Activated T-cell treated with anti-CD3 and anti-CD28 coated beads for 4 hours (primary cell): ENCODE measurements at regions not wholly inside any gene's neighbourhood (a gene's known extent, or its start where the extent isn't known, plus 50 kb on each side); places are given as distances from the start of the nearest gene placed in this dataset.

Experiments used
- DNase-seq: peaks from one replicate; pipeline ENCODE4 v3.0.0-alpha.2; 2020

DNA sequence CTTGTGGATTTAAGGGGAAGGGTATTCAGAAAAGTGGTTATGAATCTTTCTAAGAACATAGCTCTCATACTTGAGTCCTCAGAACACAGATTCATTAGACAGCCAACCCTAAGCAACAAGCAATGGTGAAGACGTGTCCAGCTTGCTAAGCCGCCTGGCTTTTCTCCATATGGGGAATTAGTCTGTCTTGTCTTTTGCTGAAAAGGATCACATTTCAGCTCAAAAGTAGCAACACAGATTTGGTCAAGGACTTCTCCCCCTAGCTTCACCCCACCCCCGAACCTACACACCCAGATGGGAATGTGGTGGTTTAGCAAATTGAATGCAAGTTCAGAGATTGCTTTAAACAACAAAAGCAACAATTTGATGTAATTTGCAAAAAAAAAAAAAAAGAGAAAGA lies 103.3 kb upstream of the RASGEF1B start:
- no peak for DNase-seq

GRCh38 chr4:81573840-81574239 lies 102.1 kb upstream of the RASGEF1B start:
- DNase-seq: no peak

DNA sequence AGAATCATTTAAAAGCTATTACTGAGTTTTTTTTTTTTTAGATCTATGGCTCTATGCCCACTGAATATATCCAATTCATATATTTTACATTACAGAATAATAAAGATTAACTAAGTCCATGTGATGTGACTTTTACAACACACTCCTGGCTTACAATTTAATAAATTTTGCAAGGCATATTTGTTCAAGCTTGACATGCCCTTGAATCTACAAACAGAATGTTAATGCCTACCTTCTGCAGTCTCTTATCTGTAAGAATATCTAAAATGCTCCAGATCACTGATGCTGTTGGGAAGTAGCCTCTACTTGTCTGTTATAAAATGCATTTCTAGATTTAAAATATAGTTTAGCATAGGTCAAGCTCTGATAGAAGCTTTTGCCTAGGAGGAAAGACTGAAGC lies 100.7 kb upstream of the RASGEF1B start:
- DNase-seq: no peak

DNA sequence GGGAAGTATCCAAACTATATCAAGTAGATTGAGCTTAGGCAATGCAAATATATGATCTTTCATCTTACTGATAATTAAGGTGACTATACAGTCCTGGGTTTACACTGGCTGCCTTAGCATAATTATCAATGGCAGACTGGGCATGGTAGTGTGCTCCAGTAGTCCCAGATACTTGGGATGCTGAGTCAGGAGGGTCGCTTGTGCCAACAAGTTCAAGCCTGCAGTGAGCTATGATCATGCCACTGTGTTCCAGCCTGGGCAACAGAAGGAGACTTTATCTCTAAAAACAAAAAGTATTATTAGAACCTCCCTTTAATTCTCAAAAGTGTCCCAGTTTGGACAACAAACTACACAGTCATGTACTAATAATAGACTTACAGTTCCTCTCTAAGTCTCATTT lies 99.4 kb upstream of the RASGEF1B start:
- DNase-seq: no peak

DNA sequence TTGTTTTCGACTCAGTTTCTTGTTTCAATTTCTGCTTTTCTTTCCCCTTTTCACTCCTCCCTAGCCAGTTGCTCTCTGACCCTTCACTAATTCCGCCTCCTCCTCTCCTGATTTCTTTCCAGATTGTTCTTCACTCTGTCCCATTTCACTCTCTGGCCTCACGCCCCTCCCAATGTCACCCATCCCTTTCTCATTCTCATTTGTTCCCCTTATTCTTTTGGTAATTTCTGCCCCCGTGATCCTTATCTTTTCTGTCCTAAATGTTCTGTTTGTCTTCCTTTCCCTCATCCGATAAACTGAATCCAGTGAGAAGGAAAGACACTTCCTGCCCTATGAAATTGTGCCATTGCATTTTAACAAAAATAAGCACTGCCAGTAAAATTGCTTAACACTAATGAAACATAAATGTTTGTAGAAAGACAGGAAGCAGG lies 94.5 kb upstream of the RASGEF1B start:
- DNase-seq: no peak

GRCh38 chr4:81565142-81565870 lies 93.6 kb upstream of the RASGEF1B start:
- no peak for DNase-seq

GRCh38 chr4:81564025-81564424 lies 92.3 kb upstream of the RASGEF1B start:
- DNase-seq: no peak

DNA sequence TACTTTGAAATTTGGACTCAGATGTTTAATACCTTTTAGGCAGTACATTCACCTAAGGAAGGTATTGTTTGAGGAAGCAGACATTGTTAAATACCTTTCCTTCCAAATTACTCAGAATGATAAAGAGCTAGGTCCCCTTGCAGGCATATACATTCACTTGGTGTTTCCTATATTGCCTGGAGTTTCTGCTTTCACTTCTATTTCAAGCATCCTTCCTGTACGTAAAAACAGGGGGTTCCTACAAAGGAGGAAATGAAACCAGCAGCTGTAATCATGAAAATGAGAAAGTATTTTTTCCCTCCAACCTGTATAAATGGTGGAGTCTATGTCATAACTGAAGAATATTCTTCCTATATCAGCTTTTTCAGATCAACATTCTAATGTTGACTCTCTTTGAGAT lies 90.4 kb upstream of the RASGEF1B start:
- DNase-seq: no peak

GRCh38 chr4:81557306-81557705 lies 85.6 kb upstream of the RASGEF1B start:
- no peak for DNase-seq

GRCh38 chr4:81555489-81555888 lies 83.8 kb upstream of the RASGEF1B start:
- DNase-seq: no peak

DNA sequence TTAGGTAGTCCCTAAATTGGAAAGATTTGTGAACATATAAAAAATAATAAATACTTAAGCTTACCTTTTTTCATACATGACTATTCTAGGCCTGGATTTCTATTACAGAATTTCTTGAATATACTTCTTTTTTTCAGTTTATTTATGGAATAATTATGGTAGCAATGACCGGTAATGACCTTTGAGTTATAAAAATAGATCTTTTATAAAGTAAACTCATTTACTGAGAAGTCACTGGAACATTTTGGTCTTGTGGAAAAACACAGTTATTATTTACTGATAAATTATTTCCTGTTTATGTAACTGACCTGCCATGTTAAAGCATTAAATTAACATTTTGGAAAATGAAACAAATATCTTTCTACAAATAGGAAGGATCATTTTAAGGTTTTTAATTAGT lies 80.4 kb upstream of the RASGEF1B start:
- DNase-seq: no peak

DNA sequence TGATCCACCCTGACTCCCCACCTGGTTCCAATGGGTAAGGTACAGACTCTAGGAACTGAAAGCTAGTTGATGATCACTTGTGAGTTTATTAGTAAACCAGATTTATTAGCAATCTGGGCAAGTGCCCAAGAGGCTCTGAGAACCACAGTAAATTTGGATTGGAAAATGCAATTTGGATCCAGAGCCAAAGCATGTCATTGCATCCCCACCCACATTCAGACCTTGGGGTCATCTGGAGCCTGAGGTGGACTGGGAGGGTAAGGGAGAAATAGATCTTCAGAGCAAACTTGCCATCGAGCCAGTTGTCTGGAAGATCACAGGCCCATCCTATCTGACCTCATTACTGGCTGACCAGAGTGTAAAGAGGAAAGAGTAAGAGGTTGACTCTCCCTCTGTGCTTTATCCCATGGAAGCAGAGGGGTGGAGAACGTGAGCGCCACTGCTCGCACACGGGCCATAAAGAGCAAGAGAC lies 78.7 kb upstream of the RASGEF1B start:
- DNase-seq: no peak

DNA sequence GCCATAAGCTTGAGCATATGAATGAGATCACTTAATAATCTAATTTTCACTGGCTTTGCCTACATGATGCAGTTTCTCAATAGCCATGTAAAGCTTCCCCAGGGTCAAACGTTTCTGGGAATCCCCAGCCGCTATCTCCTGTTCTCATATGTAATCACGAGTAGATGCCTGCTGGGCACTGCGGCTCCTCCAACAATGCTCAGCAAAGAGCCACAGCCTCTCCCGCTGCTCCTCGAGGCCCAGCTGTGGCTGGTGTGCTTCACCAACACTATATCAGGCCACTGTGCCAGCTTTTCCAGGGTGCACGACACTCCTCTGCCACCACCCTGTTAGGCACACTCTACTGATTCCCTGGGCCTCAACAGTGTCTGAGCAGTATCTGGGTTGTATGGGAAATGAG lies 78.3 kb upstream of the RASGEF1B start:
- no peak for DNase-seq

DNA sequence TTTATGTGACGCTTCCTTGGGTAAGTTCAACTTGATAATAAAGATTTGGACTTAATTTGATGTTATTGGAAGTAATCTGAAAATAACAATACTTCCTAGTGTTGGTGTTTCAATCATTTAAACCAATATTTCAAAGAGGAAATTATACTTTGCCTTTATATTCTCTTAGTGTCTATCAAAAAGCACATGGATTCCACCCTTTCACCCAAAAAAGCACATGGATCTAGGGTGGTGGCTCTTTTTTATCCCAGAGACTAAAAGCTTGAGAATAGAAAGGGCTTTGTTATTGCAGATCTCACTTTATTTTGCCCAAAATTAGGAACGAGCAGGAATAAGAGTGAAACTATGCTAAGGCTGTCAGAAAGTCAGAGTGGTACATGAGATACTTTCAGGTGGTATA lies 75.1 kb upstream of the RASGEF1B start:
- no peak for DNase-seq

GRCh38 chr4:81541161-81541945 lies 69.6 kb upstream of the RASGEF1B start:
- DNase-seq: no peak

DNA sequence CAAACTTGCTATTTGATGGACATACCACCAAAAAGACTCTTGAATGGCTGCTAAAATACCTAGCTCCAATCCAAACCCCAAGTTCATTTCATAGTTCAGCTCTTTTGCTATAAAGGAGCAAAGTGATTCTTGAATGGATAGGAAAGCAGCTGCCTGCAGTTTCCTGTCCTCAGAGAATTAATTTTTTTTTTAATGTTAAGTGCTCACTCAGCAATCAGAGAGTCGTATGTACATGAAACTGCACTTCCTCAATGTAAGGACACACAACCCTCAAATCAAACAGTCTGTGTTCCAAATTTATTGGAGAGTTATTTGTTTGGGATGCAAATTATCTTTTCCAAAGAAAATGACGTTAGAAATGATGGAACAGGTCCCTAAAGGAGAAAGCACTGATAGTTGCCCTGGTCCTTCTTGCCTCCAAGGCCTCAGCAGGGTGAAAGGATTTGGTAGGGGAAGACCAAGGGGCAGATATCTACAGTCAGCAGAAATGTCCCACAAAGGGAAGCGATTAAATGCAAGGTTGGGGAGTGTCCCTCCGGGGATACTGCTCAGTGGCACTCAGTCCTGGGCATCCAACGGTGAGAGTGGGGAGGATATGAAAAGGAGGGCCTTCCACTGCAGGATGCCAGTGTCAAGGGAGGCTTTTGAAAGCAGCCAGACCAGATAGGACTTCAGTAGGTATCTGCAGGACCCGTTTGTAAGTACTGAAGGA lies 67.2 kb upstream of the RASGEF1B start:
- no peak for DNase-seq

- DNase-seq: no peak
Observed at GRCh38 chr4:81531410-81531809, 59.7 kb upstream of the RASGEF1B start.

DNA sequence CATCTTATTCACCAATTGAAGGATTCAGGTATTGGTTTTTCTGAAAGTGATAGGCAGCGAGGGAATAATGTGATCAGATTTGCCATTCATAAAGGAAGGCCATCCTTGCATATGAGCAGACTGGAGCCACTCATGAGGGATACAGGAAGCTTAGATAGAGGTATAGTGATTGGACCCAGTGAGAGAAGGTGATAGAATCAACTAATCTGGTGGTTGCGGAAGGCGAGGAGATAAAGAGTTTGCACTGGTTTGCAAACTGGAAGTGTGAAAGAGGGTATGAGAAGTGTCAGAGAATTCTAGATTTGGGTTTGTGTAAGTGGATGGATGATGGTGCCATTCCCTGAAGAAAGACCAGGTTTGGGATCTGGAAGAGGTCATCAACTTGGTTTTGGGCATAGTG lies 57.3 kb upstream of the RASGEF1B start:
- no peak for DNase-seq

DNA sequence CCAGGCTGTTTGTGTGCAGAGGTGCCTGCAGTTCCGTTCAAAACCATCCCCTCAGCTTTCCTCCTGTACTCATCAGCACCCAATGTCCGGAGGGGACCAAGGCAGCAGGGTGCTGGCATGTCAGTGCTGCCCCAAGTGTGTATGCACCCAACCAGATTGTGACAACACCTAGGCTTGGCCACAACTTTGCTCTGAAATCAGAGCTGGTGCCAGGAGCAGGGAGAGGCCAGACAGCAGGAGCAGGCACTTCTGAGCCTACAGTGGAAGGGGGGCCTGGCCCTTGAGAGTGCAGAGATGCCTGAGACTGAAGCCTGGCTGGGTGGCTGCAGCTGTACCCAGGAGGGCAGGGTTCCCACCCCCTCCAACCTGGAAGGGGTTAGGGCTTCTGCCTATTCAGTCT lies 56.5 kb upstream of the RASGEF1B start:
- no peak for DNase-seq

- DNase-seq: no peak
Observed at GRCh38 chr4:81527709-81528108, 56.0 kb upstream of the RASGEF1B start.

GRCh38 chr4:81527115-81527514 lies 55.4 kb upstream of the RASGEF1B start:
- DNase-seq: no peak

DNA sequence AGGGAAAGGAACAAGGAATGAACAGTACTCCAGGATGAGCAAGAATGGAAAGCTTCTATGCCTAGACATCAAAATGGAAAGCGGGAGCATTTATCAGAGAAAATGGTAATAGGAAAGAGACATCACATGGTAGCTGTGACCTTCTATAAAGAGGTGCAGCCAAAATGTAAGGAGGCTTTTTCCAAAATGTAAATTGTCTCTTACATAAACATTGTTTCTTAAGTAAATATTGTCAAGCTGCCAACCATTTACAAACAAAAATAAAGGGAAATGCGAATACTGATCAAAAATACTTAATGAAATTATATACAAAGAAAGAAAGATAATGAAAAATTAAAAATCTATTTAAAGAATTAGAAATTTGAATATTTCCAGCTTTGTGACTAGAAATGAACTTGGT lies 55.0 kb upstream of the RASGEF1B start:
- no peak for DNase-seq

DNA sequence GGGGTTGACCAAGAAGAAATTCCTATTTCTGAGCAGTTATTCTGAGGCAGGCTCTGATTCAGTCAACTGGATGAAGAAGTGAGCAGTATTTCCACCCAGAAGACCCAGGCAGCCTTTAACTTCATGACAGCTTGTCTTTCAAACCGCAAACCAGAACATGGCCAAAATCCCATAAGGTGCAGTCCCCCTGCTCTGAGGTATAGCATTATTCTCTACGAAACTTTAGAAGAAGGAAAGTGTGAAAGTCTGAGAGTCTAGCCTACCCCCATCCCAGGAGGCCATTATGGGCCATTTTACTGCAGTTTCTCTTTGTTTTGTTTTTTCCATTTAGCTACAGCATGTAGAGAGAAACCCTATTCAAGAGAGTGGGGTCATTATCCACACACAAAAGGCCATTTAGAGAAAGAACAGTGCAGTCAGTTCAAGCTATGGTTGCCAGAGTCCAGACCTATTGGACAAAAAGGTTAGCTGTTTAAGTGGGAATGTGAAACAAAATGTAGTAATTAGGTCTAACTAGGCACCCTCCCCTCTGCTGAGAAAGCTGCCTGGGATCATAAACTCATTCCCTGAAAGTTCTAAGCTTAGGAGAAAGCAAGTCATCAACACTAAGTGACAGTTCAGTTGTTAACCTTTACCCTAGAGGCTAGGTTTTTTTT lies 52.1 kb upstream of the RASGEF1B start:
- no peak for DNase-seq
